Karpas-422 (cell line): ENCODE measurements at regions not wholly inside any gene's neighbourhood (a gene's known extent, or its start where the extent isn't known, plus 50 kb on each side); places are given as distances from the start of the nearest gene placed in this dataset.

Experiments
- DNase-seq: peaks from one replicate; pipeline ENCODE4 v3.0.0-alpha.2; 2015
- H2AFZ ChIP-seq: fragments of 200-600 bp; sonication (generic); 2 replicates; pipeline ENCODE4 v1.6.1; 2014; ENCODE audit warnings: antibody characterized with exemption, low read length, mixed read lengths
- H3K27ac ChIP-seq: fragments of 200-600 bp; sonication (generic); 2 replicates; pipeline ENCODE4 v1.5.1; 2014; ENCODE audit warnings: mild to moderate bottlenecking, low read length, moderate library complexity
- H3K27me3 ChIP-seq: fragments of 200-600 bp; sonication (generic); 2 replicates; pipeline ENCODE4 v1.6.1; 2014; ENCODE audit warnings: low read length, mixed read lengths
- H3K36me3 ChIP-seq: fragments of 200-600 bp; sonication (generic); 2 replicates; pipeline ENCODE4 v1.6.1; 2014; ENCODE audit warnings: low read length, mixed read lengths; ENCODE audit not compliant: insufficient read depth
- H3K4me1 ChIP-seq: fragments of 200-600 bp; sonication (generic); 2 replicates; pipeline ENCODE4 v1.6.1; 2014; ENCODE audit warnings: mild to moderate bottlenecking, low read length, mixed read lengths
- H3K4me2 ChIP-seq: fragments of 200-600 bp; sonication (generic); 2 replicates; pipeline ENCODE4 v1.6.1; 2014; ENCODE audit warnings: low read length, low read depth, mild to moderate bottlenecking; ENCODE audit not compliant: poor library complexity, severe bottlenecking
- H3K4me3 ChIP-seq: fragments of 200-600 bp; sonication (generic); 2 replicates; pipeline ENCODE4 v1.5.1; 2014; ENCODE audit warnings: mild to moderate bottlenecking, antibody characterized with exemption, low read length, mixed read lengths
- H3K79me2 ChIP-seq: fragments of 200-600 bp; sonication (generic); 2 replicates; pipeline ENCODE4 v1.6.1; 2014; ENCODE audit warnings: mild to moderate bottlenecking, low read length, mixed read lengths
- H3K9ac ChIP-seq: fragments of 200-600 bp; sonication (generic); 2 replicates; pipeline ENCODE4 v1.6.0; 2014; ENCODE audit warnings: low read length
- H3K9me2 ChIP-seq: fragments of 200-600 bp; sonication (generic), shearing (Covaris generic); replicated peaks from 2 replicates; pipeline ENCODE4 v1.6.0; 2014; ENCODE audit warnings: mild to moderate bottlenecking, low read length, moderate library complexity; ENCODE audit not compliant: insufficient read depth
- H3K9me3 ChIP-seq: fragments of 300-700, 200-600 bp; sonication (generic); 2 replicates; pipeline ENCODE4 v1.6.1; 2014; ENCODE audit warnings: low read length, mixed read lengths
- H4K20me1 ChIP-seq: fragments of 200-600 bp; sonication (generic); 2 replicates; pipeline ENCODE4 v1.6.1; 2014; ENCODE audit warnings: mild to moderate bottlenecking, antibody characterized with exemption, low read length, low read depth; ENCODE audit not compliant: insufficient read depth

DNA sequence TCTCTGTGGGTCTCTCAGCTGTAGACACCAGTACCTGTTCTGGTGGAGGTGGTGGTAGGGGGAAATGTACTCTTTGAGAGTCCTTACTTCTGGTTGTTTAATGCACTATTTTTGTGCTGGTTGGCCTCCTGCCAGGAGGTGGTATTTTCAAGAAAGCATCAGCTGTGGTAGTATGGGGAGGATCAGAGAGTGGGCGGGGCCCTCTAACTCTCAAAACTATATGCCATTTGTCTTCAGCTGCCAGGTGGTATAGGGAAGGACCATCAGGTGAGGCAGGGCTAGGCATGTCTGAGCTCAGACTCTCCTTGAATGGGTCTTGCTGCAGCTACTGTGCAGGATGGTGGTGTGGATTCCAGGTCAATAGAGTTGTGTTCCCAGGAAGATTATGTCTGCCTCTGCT, 1100.8 kb downstream of the CNTNAP5 start:
- no peaks in the 10 kb centered on the region for H4K20me1 ChIP-seq
- no peak overlapping the region for H3K4me2 ChIP-seq
- H3K79me2 ChIP-seq: no peaks in the 10 kb centered on the region
- H3K9me2 ChIP-seq: no peaks in the 10 kb centered on the region
- no peaks in the 10 kb centered on the region for H3K4me1 ChIP-seq
- H2AFZ ChIP-seq: no peak overlapping the region
- no peaks in the 10 kb centered on the region for H3K27me3 ChIP-seq
- no peaks in the 10 kb centered on the region for H3K36me3 ChIP-seq
- H3K9me3 ChIP-seq: no peaks in the 10 kb centered on the region
- no peak overlapping the region for H3K27ac ChIP-seq
- no peak for DNase-seq
- no peak overlapping the region for H3K4me3 ChIP-seq
- H3K9ac ChIP-seq: no peak overlapping the region

DNA sequence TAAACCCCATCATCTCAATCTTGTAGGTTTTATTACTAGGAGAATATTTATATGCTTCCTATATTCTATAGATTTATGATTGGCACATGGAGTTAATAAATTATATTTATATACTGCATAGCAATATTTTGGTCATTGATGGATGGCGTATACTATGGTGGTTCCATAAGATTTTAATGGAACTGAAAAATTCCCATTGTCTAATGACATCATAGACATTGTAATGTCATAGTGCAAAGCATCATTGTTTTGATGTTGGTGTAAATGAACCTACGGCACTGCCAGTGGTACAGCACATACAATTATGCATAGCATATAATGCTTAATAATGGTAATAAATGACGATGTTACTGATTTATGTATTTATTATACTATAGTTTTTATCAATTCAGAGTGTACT, 1135.9 kb downstream of the CNTNAP5 start:
- DNase-seq: no peak
- Histone ChIP-seq H3K9me3 (no peaks in the 10 kb centered on the region), H3K79me2 (no peaks in the 10 kb centered on the region), H3K27ac (no peak overlapping the region), H4K20me1 (no peaks in the 10 kb centered on the region), H3K4me2 (no peak overlapping the region), H3K9me2 (no peaks in the 10 kb centered on the region), H2AFZ (no peak overlapping the region), H3K4me1 (no peaks in the 10 kb centered on the region), H3K4me3 (no peak overlapping the region), H3K9ac (no peak overlapping the region), H3K36me3 (no peaks in the 10 kb centered on the region), H3K27me3 (no peaks in the 10 kb centered on the region)

DNA sequence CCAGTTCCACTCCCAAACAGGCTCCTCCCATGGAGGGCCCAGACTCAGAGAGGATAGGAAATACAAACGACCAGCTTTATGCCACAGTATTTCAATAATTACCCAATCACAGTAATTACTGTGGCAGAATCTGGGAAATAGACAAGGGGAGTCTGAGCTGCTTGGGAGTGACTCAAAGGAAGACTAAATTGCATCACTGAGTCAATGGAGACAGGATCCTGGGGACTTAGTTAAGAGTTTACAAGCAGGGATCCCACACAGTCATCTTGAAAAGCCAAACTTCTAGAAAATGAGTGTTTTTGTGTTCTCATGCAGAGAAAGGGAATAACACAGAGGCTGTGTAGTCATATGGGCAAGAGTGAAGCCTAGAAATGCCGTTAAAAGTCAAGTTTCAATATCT, 1142.1 kb downstream of the CNTNAP5 start:
- H3K4me2 ChIP-seq: no peak overlapping the region
- no peaks in the 10 kb centered on the region for H3K36me3 ChIP-seq
- no peaks in the 10 kb centered on the region for H3K79me2 ChIP-seq
- H4K20me1 ChIP-seq: no peaks in the 10 kb centered on the region
- H3K27me3 ChIP-seq: no peaks in the 10 kb centered on the region
- H3K9ac ChIP-seq: no peak overlapping the region
- H3K4me3 ChIP-seq: no peak overlapping the region
- no peaks in the 10 kb centered on the region for H3K4me1 ChIP-seq
- H3K9me2 ChIP-seq: no peaks in the 10 kb centered on the region
- no peak overlapping the region for H2AFZ ChIP-seq
- no peak for DNase-seq
- H3K9me3 ChIP-seq: no peaks in the 10 kb centered on the region
- no peak overlapping the region for H3K27ac ChIP-seq

DNA sequence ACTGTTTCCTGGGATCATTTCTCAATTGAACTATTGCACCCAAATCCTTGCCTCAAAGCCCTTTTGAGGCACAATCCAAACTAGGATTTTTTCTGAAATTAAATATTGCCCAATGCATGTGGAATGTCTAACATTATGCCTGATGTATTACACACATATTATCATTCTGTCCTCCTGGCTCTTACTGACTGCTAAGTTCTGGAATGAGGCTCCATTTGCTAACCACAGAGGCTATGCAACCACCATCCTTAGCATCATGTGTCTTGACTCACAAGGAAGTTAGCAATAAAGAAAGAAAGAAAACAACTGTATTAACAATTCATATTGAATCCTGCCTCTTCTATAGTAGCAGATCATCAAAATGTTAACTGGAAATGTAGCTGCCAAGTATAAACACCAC, 1142.7 kb downstream of the CNTNAP5 start:
- H3K9ac ChIP-seq: no peak overlapping the region
- H2AFZ ChIP-seq: no peak overlapping the region
- no peak overlapping the region for H3K27ac ChIP-seq
- no peaks in the 10 kb centered on the region for H3K9me3 ChIP-seq
- DNase-seq: no peak
- H3K27me3 ChIP-seq: no peaks in the 10 kb centered on the region
- H3K36me3 ChIP-seq: no peaks in the 10 kb centered on the region
- H4K20me1 ChIP-seq: no peaks in the 10 kb centered on the region
- no peaks in the 10 kb centered on the region for H3K79me2 ChIP-seq
- no peak overlapping the region for H3K4me3 ChIP-seq
- H3K4me1 ChIP-seq: no peaks in the 10 kb centered on the region
- no peaks in the 10 kb centered on the region for H3K9me2 ChIP-seq
- H3K4me2 ChIP-seq: no peak overlapping the region

DNA sequence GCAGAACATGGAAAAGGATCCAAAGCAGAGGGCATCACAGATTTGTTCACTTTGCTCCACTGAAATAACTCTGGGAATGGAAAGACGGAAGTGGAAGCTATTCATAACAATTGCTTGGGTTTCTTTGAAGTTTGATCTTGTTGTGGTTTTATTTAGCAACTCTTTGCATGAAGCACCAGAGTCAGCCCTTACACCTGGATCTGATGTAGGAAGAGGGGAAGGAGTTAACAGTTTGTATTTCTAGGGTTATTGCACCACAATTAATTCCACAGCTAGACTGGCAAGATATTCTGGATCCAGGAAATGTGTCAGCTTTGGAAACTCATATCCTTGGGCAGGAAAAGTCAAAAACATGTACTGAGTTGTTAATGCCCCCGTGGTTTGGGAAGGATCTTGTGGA, 1143.4 kb downstream of the CNTNAP5 start:
- H3K4me3 ChIP-seq: no peak overlapping the region
- no peak overlapping the region for H2AFZ ChIP-seq
- no peak overlapping the region for H3K9ac ChIP-seq
- H3K36me3 ChIP-seq: no peaks in the 10 kb centered on the region
- no peak overlapping the region for H3K4me2 ChIP-seq
- DNase-seq: no peak
- no peaks in the 10 kb centered on the region for H4K20me1 ChIP-seq
- H3K79me2 ChIP-seq: no peaks in the 10 kb centered on the region
- no peaks in the 10 kb centered on the region for H3K27me3 ChIP-seq
- H3K27ac ChIP-seq: no peak overlapping the region
- no peaks in the 10 kb centered on the region for H3K9me2 ChIP-seq
- H3K4me1 ChIP-seq: no peaks in the 10 kb centered on the region
- H3K9me3 ChIP-seq: no peaks in the 10 kb centered on the region

DNA sequence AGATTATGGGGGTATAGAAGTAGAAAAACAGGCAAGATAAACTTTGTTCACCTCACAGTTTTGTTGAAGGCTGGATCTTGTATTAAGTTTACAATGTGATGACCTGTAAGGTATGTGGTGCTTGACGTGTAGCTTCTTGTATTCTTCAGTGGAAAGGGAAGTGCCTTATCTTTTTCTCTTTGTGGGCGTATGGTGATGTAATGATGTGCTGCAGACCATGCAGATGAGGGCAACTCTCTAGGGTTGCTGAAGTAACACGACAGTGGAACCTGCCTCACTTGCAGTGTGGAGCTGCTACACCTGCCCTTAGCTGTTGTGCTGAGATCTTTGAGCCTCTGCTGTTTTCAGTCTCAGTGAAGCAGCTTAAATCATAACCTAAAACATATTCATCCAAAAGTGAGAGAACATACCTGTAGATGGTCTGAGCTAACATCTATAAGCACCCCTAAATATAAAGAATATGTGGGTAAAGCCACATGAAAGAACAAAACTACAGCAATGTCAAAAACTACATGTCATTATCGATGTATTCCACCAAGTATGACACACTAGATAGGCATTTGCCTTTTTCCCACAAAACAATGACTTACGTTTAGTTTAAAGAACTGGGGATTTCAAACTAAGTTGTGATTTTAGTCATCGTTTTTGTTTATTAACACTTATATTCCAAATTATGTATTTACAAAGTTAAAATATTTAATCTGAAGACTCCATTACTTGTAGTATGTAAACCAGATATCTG, 1144.1 kb downstream of the CNTNAP5 start:
- H3K4me2 ChIP-seq: no peak overlapping the region
- no peaks in the 10 kb centered on the region for H3K9me3 ChIP-seq
- H3K4me3 ChIP-seq: no peak overlapping the region
- DNase-seq: no peak
- no peaks in the 10 kb centered on the region for H3K4me1 ChIP-seq
- H3K36me3 ChIP-seq: no peaks in the 10 kb centered on the region
- no peaks in the 10 kb centered on the region for H3K9me2 ChIP-seq
- no peaks in the 10 kb centered on the region for H3K79me2 ChIP-seq
- no peak overlapping the region for H2AFZ ChIP-seq
- no peak overlapping the region for H3K9ac ChIP-seq
- H3K27me3 ChIP-seq: no peaks in the 10 kb centered on the region
- H3K27ac ChIP-seq: no peak overlapping the region
- no peaks in the 10 kb centered on the region for H4K20me1 ChIP-seq

DNA sequence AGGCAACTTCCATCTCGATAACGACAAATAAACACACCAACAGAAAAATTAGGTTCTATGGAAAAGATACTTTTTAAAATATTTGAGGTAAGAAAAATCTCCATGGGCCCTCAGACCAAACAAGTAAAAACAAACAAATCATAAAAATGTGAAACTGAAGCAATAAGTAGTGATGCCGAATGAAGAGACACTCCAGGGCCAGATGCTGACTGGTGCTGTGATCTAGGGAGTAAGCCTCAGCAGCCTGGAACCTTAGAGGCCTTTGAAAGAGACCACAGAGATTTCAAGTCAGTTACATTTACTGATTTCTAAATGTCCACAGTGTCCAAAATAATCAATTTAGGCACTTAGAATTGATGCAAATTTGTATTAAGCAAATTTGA, 1144.7 kb downstream of the CNTNAP5 start:
- H3K27me3 ChIP-seq: no peaks in the 10 kb centered on the region
- no peak overlapping the region for H3K4me2 ChIP-seq
- H3K36me3 ChIP-seq: no peaks in the 10 kb centered on the region
- no peak overlapping the region for H3K27ac ChIP-seq
- H3K79me2 ChIP-seq: no peaks in the 10 kb centered on the region
- no peaks in the 10 kb centered on the region for H3K4me1 ChIP-seq
- no peaks in the 10 kb centered on the region for H4K20me1 ChIP-seq
- no peak overlapping the region for H2AFZ ChIP-seq
- H3K4me3 ChIP-seq: no peak overlapping the region
- H3K9ac ChIP-seq: no peak overlapping the region
- H3K9me3 ChIP-seq: no peaks in the 10 kb centered on the region
- no peak for DNase-seq
- H3K9me2 ChIP-seq: no peaks in the 10 kb centered on the region

DNA sequence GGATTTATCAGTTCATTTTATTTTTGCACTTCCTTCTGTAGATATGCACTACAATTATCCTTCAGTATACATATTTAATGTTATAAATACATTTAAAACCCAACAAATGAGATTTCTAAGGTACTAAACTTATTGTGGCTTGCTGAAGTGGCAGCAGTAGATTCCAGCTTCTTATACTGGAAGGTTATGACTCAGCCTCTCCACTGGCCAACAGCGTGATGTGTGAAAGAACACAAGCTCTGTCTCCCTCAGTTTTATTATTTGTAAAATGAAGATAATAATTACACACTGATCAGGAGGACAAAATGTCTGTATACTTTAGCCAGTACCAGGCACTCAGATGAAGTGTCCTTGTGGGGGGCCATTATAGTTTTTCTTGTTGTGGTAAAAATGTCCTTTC, 1147.1 kb downstream of the CNTNAP5 start:
- no peak overlapping the region for H3K9ac ChIP-seq
- DNase-seq: no peak
- H3K4me1 ChIP-seq: no peaks in the 10 kb centered on the region
- H3K27me3 ChIP-seq: no peaks in the 10 kb centered on the region
- no peak overlapping the region for H3K4me3 ChIP-seq
- H3K27ac ChIP-seq: no peak overlapping the region
- H4K20me1 ChIP-seq: no peaks in the 10 kb centered on the region
- H3K79me2 ChIP-seq: no peaks in the 10 kb centered on the region
- H3K9me2 ChIP-seq: no peaks in the 10 kb centered on the region
- no peaks in the 10 kb centered on the region for H3K9me3 ChIP-seq
- no peak overlapping the region for H2AFZ ChIP-seq
- no peak overlapping the region for H3K4me2 ChIP-seq
- H3K36me3 ChIP-seq: no peaks in the 10 kb centered on the region

DNA sequence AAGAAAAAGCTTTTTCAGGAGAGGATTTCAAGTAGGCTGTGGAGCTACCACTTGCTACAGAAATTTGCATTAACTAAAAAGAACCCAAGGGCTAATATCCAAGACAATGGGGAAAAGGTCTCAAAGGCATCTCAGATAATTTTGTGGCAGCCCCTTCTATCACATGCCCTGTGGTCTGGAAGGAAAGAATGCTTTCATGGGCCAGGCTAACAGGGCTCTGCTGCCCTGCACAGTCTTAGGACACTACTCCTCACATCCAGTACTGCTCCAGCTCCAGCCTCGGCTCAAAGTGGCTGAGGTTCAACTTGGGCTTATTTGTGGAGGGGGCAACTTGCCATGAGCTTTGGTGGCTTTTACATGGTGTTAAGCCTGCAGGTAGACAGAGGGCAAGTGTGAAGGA, 1150.3 kb downstream of the CNTNAP5 start:
- no peak overlapping the region for H3K9ac ChIP-seq
- H3K79me2 ChIP-seq: no peaks in the 10 kb centered on the region
- no peaks in the 10 kb centered on the region for H3K36me3 ChIP-seq
- H3K4me3 ChIP-seq: no peak overlapping the region
- H3K9me2 ChIP-seq: no peaks in the 10 kb centered on the region
- no peaks in the 10 kb centered on the region for H3K9me3 ChIP-seq
- DNase-seq: no peak
- H2AFZ ChIP-seq: no peak overlapping the region
- H4K20me1 ChIP-seq: no peaks in the 10 kb centered on the region
- no peaks in the 10 kb centered on the region for H3K4me1 ChIP-seq
- no peak overlapping the region for H3K4me2 ChIP-seq
- H3K27me3 ChIP-seq: no peaks in the 10 kb centered on the region
- H3K27ac ChIP-seq: no peak overlapping the region
